CD4-positive, alpha-beta T cell treated with Interleukin-17A for 1 hour (primary cell): ENCODE measurements at regions not wholly inside any gene's neighbourhood (a gene's known extent, or its start where the extent isn't known, plus 50 kb on each side); places are given as distances from the start of the nearest gene placed in this dataset.
"Not testable (repeated sequence)": the region's sequence is repeated elsewhere in the genome, so short reads cannot be mapped to it uniquely, and the experiment has no call there.

Experiments
- DNase-seq: peaks from one replicate; pipeline ENCODE4 v3.0.0-alpha.2; 2020

GRCh38 chr1:199948587-199949280 is 78.8 kb upstream of the NR5A2 start:
- DNase-seq, result no peak

- not testable (repeated sequence) for DNase-seq
These were observed 76.5 kb upstream of the NR5A2 start for GRCh38 chr1:199951005-199951404.

DNA sequence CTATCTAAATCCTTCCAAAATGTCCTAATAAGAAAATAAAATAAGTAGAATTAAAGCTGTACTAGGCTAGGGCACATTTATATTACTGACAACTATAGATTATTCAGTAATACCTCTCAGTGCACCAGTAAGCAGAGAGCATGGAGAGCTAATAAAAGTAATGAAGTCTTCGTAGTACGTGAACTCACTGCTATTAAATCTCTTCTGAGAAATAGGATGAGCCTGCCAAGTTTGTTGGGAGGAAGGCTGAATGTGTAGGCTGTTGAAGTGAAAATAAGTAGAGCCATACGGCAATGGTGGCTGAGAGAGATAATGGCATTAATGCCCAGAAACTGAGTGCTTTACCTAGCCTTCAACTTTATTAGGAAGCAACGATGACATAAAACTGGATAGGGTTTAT is 73.9 kb upstream of the NR5A2 start:
- no peak for DNase-seq

DNA sequence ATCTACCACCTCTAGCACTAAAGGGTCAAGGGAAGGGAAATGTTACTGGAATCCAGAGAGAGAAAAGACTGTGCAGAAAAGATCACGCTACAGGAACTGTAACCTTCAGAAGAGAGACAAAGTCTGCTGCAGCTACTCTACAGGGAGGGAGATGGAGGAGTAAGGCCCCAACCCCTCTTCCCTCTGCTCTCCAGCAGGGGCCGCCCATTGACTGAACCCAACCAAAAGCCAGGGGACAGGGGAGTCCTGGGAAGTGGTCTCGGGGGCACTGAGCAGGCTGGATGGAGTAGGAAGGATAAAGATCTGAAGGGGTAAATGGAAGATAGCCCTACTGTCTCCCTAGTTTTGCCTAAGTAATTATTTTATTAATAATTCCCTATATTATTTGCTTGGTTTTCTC is 72.8 kb upstream of the NR5A2 start:
- no peak for DNase-seq

DNA sequence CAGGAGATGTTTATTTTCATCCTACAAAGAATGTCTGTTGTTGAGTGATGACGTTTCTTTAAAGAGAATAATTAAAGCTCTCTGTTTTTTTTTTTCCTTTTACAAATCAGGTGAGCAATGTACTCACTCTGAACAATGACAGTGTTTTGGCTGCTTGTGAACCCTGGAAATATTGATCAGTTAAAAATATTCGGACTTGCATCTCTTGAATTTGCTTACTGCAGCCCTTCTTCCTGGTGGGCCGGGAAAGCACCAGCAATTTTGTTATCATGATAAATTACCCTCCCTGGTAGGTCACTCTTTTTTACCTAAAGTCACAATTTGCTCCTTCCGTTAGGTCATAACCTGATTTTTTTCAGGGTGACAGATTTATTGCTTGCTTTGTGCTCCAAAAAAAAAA is 72.3 kb upstream of the NR5A2 start:
- DNase-seq, result no peak

GRCh38 chr1:199956005-199956404 is 71.5 kb upstream of the NR5A2 start:
- DNase-seq, result no peak

GRCh38 chr1:199959033-199959774 is 68.3 kb upstream of the NR5A2 start:
- no peak for DNase-seq

- no peak for DNase-seq
These were observed 67.8 kb upstream of the NR5A2 start for GRCh38 chr1:199959775-199960110.

GRCh38 chr1:199970125-199970524 is 57.4 kb upstream of the NR5A2 start:
- no peak for DNase-seq

DNA sequence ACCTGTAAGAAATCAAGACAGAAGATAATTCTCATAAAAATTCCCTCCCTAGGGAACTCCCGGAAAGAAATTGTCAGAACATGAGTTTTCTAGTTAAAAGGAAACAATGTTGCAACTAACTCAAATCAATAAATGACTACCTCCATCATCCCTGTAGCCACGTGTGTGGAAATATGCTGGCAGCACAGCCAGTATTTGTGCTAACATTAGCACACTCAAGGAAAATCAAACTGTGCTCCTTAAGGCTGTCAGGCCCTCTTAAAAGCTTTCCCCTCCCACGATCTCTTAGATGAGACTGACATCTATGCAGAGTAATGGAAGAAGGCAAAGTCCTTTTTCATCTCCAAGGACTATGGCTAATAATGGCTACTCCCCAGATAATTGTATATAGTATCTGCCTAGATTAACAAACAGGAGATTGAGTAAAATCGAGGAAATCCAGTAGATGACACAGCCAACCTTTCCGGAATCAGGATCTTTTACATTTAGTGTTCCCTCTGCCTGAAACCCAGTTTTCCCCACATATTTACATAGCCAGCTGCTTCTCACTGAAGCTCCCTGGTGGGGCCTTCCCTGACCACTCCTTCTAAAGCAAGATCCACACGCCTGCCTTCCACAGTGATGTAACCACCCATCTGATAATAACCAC is 50.9 kb upstream of the NR5A2 start:
- no peak for DNase-seq
